ENCODE measurements at regions not wholly inside any gene's neighbourhood (a gene's known extent, or its start where the extent isn't known, plus 50 kb on each side); places are given as distances from the start of the nearest gene placed in this dataset.

GRCh38 chr2:175540421-175540820 is 358.9 kb upstream of the ATP5MC3 start:
- TF ChIP-seq STAT6 (CRISPR knock-in tag; conservative IDR thresholded peaks at IDR 0.05; ENCODE audit: low read depth) (no peak), ZBTB21 (CRISPR knock-in tag; IDR thresholded peaks at IDR 0.05; ENCODE audit: borderline replicate concordance) (no peak)
